GM21619 (cell line): ENCODE measurements at regions not wholly inside any gene's neighbourhood (a gene's known extent, or its start where the extent isn't known, plus 50 kb on each side); places are given as distances from the start of the nearest gene placed in this dataset.

Experiments
- ATAC-seq: cut with Tn5 transposase; IDR thresholded peaks from one replicate; pipeline ENCODE4 v1.9.1; 2021; ENCODE audit not compliant: unreplicated experiment

DNA sequence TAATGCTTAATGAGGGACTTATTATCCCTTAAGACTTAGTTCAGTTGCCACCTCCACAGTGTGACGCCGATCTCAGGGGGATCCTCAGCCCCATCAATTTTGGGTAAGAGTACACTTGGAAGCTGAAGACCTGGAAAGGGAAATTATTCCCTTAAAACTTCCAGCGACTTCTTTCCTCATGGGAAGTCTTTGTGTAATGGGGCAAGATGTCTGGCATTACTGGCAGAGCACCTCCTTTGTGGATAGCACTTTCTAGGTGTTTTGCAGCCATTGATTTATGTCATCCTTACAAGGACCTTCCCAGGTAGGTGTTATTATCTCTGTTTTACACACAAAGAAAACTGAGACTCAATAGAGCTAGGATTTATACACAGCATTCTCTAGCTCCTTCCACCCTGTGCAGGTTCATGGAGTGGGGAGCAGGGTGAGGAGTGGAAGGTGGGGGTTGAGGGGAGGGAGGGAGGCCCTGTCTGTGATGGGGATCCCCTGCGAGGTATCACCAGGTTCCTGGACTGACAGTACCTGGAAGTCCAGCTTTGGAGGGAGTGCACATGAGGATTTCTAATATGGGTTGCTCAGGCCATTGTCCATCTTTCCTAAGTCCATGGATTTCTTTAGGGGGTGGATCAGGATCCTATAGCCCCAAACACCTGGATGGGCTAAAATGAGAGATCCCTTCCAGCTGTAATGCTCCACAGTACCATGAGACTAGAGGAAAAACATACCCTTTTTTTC is 79.4 kb downstream of the MYCN start:
- ATAC-seq = no peak

- ATAC-seq = no peak
These were observed 78.7 kb downstream of the MYCN start for GRCh38 chr2:16019060-16019480.

GRCh38 chr2:16018277-16019059 is 78.1 kb downstream of the MYCN start:
- ATAC-seq = no peak

DNA sequence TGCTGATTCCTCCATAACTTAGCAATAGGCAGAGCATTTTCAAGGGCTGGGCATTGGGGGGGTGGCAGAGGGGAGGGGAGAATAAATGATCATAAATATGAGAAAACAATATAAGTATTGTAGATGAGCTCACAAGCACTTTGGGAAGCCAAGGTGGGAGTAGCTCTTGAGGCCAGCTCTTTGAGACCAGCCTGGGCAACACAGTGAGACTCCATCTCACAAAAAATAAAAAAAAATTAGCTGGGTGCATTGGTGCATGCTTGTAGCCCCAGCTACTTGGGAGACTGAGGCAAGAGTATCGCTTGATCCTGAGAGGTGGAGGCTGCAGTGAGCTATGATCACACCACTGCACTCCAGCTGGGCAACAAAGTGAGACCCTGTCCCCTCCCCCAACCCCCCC is 75.9 kb downstream of the MYCN start:
- no peak for ATAC-seq

DNA sequence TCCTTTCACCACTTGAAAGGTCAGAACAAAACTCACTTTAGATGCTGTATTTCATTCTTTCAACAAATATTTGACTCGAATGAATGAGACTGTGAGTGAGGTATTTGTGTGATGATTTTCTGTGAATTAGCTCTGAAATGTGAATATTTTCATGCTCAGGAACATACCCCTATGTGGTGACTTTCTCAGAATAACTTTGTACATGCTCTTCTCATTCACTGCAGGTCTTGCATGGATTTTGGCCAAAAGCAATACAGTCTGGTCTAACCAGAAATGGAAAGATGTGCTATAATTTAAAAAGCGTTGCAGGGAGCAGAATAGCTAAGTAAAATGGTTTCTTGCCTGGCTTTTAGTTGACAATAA is 75.5 kb downstream of the MYCN start:
- ATAC-seq = no peak

DNA sequence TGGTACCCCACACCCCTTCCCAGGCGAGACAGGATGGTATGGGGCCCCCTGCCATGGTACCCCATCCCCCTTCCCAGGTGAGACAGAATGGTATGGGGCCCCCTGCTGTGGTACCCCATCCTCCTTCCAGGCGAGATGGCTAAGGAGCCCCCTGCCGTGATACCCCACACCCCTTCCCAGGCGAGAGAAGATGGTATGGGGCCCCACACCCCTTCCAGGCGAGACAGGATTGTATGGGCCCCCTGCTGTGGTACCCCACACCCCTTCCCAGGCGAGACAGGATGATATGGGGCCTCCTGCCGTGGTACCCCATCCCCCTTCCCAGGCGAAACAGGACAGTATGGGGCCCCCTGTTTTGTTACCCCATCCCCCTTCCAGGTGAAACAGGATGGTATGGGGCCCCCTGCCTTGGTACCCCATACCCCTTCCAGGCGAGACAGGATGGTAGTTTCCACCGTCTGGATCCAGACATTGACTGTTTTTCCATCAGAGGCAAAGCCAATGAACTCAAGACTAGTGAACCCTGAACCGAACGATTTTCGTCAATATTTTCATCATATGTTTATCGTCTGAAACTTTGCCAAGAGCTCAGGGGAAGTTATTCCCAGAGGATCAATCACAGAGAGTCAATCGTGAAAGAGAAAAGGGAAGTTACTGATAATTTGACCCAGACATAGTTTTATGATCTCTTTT is 75.0 kb downstream of the MYCN start:
- ATAC-seq = no peak

- ATAC-seq = no peak
These were observed 74.5 kb downstream of the MYCN start for GRCh38 chr2:16014802-16015201.

GRCh38 chr2:16014041-16014787 is 73.9 kb downstream of the MYCN start:
- no peak for ATAC-seq

GRCh38 chr2:16013359-16013911 is 73.1 kb downstream of the MYCN start:
- ATAC-seq = no peak

GRCh38 chr2:16012626-16013358 is 72.4 kb downstream of the MYCN start:
- no peak for ATAC-seq

- no peak for ATAC-seq
These were observed 71.8 kb downstream of the MYCN start for GRCh38 chr2:16012029-16012596.

- no peak for ATAC-seq
These were observed 71.2 kb downstream of the MYCN start for GRCh38 chr2:16011621-16011960.

DNA sequence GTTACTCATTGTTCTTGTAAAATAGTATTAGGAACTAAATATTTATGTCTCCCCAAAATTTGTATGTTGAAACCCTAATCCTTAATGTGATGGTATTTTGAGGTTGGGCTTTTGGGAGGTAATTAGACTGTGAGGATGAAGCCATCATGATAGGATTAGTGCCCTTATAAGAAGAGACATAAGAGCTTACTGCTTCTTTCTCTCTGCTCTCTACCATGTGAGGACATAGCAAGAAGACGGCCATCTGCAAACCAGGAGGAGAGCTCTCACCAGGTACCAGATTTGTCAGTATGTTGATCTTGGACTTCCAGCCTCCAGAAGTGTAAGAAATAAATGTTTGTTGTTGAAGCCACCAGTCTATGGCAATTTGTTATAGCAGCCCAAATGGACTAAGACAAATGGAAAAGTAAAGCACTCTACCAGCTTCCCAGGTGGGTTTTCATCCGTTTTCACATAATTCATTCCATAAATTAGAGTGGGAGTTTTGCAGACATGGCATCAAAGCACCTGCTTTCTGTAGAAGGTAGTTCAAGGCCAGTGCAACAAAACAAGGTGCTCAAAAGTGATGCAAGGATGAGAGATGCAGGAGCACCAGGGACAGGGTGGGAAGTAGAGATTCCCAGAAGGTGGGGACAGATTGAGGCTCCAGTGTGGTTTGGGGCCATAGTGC is 70.7 kb downstream of the MYCN start:
- no peak for ATAC-seq

GRCh38 chr2:16010011-16010410 is 69.7 kb downstream of the MYCN start:
- ATAC-seq = no peak

DNA sequence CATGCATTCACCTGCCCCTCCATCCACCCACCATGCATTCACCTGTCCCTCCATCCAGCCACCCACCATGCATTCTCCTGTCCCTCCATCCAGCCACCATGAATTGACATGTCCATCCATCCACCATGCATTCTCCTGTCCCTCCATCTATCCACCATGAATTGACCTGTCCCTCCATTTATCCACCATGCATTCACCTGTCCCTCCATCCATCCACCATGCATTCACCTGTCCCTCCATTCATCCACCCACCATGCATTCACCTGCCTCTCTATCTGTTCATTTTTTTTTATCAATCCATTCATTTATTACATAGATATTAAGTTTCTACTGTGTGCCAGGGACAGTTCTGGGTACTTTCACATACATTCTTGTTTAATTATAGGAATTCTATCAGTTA is 69.2 kb downstream of the MYCN start:
- no peak for ATAC-seq

DNA sequence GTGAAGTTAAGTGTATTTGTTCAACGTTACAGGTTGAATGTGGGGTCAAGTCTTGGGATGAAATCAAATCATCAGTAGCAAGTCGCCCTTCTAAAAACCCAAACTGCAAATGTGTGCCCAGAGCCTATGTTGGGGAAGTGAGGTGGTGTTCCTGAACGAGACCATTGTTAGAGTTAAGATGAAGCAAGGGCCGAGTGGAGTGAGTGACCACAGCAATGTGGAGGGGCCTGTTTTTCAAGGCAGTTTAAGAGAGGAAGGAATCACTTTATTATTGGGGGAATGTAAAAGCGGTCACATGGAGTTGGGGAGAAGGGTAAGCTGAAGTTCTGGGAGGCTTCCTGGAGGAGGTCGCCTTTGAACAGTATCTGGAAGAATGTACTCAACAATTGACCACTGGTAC is 68.5 kb downstream of the MYCN start:
- no peak for ATAC-seq

GRCh38 chr2:16008331-16008850 is 68.0 kb downstream of the MYCN start:
- ATAC-seq = no peak

GRCh38 chr2:16007167-16007934 is 67.0 kb downstream of the MYCN start:
- no peak for ATAC-seq
